ENCODE measurements at regions not wholly inside any gene's neighbourhood (a gene's known extent, or its start where the extent isn't known, plus 50 kb on each side); places are given as distances from the start of the nearest gene placed in this dataset.

DNA sequence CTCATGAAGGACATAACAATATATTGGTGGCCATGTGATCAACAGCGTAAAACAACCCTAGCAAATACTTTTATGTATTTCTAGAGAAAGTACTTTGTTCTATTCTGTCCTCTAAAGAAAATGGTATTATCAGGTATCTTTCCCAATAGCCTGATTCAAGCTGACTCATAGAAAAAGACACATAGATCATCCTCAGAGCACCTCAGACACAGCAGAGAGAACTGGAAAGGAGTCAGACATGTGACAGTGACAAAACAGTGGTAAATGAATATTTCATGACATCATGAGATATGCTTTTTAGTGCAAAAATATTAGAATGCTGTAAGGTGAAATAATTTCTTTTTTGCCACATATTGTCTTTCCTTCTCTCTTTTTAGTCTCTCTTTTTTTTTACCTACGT lies 1355.0 kb upstream of the MAP3K7 start:
- TF ChIP-seq CTCF (IDR thresholded peaks at IDR 0.05): no peak
- no peak for TF ChIP-seq POLR2A (IDR thresholded peaks at IDR 0.05)

Data from body of pancreas (tissue), 4 donors.